Motor neuron (in vitro differentiated cells): ENCODE measurements at regions not wholly inside any gene's neighbourhood (a gene's known extent, or its start where the extent isn't known, plus 50 kb on each side); places are given as distances from the start of the nearest gene placed in this dataset.

Experiments used
- ATAC-seq, 8 experiments: fragments of 200-7000 bp; cut with Tn5 transposase; replicated peaks in 6 of 8; 2 replicates each; pipeline ENCODE4 v1.8.0; 2021; ENCODE audit warnings: mild to moderate bottlenecking in 8 of 8, moderate library complexity in 8 of 8
- H3K27ac ChIP-seq, 2 donors: fragments of 250-450 bp; sonication (Bioruptor Pico); 2 replicates each; pipeline ENCODE4 v1.9.0; 2021; ENCODE audit warnings: antibody characterized with exemption in 2 of 2, mild to moderate bottlenecking in 2 of 2, moderate library complexity in 1 of 2
- H3K4me1 ChIP-seq, 2 donors: fragments of 250-450 bp; sonication (Bioruptor Pico); replicated peaks in 1 of 2; 2 replicates each; pipeline ENCODE4 v1.6.1; 2021; ENCODE audit warnings: antibody characterized with exemption in 2 of 2, mild to moderate bottlenecking in 2 of 2, moderate library complexity in 1 of 2
- H3K4me3 ChIP-seq, 5 donors: fragments of 250-450 bp; sonication (Bioruptor Pico); 2 replicates each; pipeline ENCODE4 v1.9.0; 2021; ENCODE audit warnings: antibody characterized with exemption in 5 of 5, mild to moderate bottlenecking in 5 of 5, moderate library complexity in 4 of 5
- WGBS, 10 experiments: fragments of 450-650 bp; shearing (Covaris generic); methylation state at CpG; one replicate each; pipeline ENCODE4 v1.0.0; 2022; 5-methylcytosine and 5-hydroxymethylcytosine counted together
- in situ Hi-C, 9 experiments: fragments of 400-800 bp; cut with MboI; loops; one replicate each; pipeline ENCODE4 v1.15.0; 2021; ENCODE audit warnings: low sequenced_read_pairs in 9 of 9, low pct_unique_long_range_greater_than_20kb in 2 of 9; ENCODE audit not compliant: unreplicated experiment in 9 of 9

- ATAC-seq, result no peak
- 80 to 100% (median 93%) methylated on average over 1 to 8 of the region's 10 CpGs; no CpG with 5 or more reads in 1 of the 10 experiments for WGBS, 10 experiments
- Histone ChIP-seq H3K4me1 (no peaks in the 10 kb centered on the region), H3K4me3 (no peak overlapping the region), H3K27ac (no peak overlapping the region)
- in situ Hi-C loops, result no loop called here
These were observed 299.1 kb upstream of the PRDM1 start for GRCh38 chr6:105786890-105787655.

GRCh38 chr6:105786449-105786848 is 299.7 kb upstream of the PRDM1 start:
- H3K4me1 ChIP-seq, result no peaks in the 10 kb centered on the region
- no peak overlapping the region for H3K4me3 ChIP-seq
- in situ Hi-C loops, result no loop called here
- ATAC-seq, result no peak
- WGBS, 10 experiments, result 83 to 100% methylated on average over 1 of the region's 1 CpG; no CpG with 5 or more reads in 8 of the 10 experiments
- no peak overlapping the region for H3K27ac ChIP-seq

- no peaks in the 10 kb centered on the region for H3K4me1 ChIP-seq
- H3K27ac ChIP-seq, result no peak overlapping the region
- ATAC-seq, result no peak
- in situ Hi-C loops, result no loop called here
- 52 to 100% (median 87%) methylated on average over 1 to 4 of the region's 6 CpGs; no CpG with 5 or more reads in 1 of the 10 experiments for WGBS, 10 experiments
- no peak overlapping the region for H3K4me3 ChIP-seq
These were observed 300.9 kb upstream of the PRDM1 start for GRCh38 chr6:105785066-105785811.

GRCh38 chr6:105784179-105784578 is 302.0 kb upstream of the PRDM1 start:
- Histone ChIP-seq H3K27ac (no peak overlapping the region), H3K4me3 (no peak overlapping the region), H3K4me1 (no peaks in the 10 kb centered on the region)
- in situ Hi-C loops, result no loop called here
- WGBS, 10 experiments, result 25 to 75% (median 67%) methylated on average over 1 to 2 of the region's 2 CpGs; no CpG with 5 or more reads in 5 of the 10 experiments
- ATAC-seq, result no peak

- ATAC-seq, result no peak
- H3K27ac ChIP-seq, result no peak overlapping the region
- in situ Hi-C loops, result no loop called here
- 54 to 100% (median 81%) methylated on average over 1 to 8 of the region's 8 CpGs for WGBS, 10 experiments
- no peaks in the 10 kb centered on the region for H3K4me1 ChIP-seq
- H3K4me3 ChIP-seq, result no peak overlapping the region
These were observed 302.7 kb upstream of the PRDM1 start for GRCh38 chr6:105783333-105783935.

GRCh38 chr6:105781915-105782314 is 304.2 kb upstream of the PRDM1 start:
- H3K4me1 ChIP-seq, result no peaks in the 10 kb centered on the region
- no peak overlapping the region for H3K27ac ChIP-seq
- in situ Hi-C loops, result no loop called here
- 50 to 97% (median 82%) methylated on average over 2 to 3 of the region's 3 CpGs; no CpG with 5 or more reads in 1 of the 10 experiments for WGBS, 10 experiments
- no peak overlapping the region for H3K4me3 ChIP-seq
- no peak for ATAC-seq

- H3K27ac ChIP-seq, result no peak overlapping the region
- no peak for ATAC-seq
- H3K4me1 ChIP-seq, result no peaks in the 10 kb centered on the region
- no peak overlapping the region for H3K4me3 ChIP-seq
- in situ Hi-C loops, result no loop called here
- 50 to 100% (median 82%) methylated on average over 1 to 7 of the region's 7 CpGs; no CpG with 5 or more reads in 4 of the 10 experiments for WGBS, 10 experiments
These were observed 304.9 kb upstream of the PRDM1 start for GRCh38 chr6:105781248-105781647.

- ATAC-seq, result no peak
- in situ Hi-C loops, result no loop called here
- 77 to 99% (median 94%) methylated on average over 3 to 11 of the region's 12 CpGs; no CpG with 5 or more reads in 1 of the 10 experiments for WGBS, 10 experiments
- no peaks in the 10 kb centered on the region for H3K4me1 ChIP-seq
- H3K27ac ChIP-seq, result no peak overlapping the region
- H3K4me3 ChIP-seq, result no peak overlapping the region
These were observed 305.8 kb upstream of the PRDM1 start for GRCh38 chr6:105780146-105780860.

- in situ Hi-C loops, result no loop called here
- H3K4me3 ChIP-seq, result no peak overlapping the region
- ATAC-seq, result no peak
These were observed 307.0 kb upstream of the PRDM1 start for GRCh38 chr6:105779110-105779509.

GRCh38 chr6:105775095-105775494 is 311.0 kb upstream of the PRDM1 start:
- Histone ChIP-seq H3K4me3 (no peak overlapping the region), H3K4me1 (no peaks in the 10 kb centered on the region), H3K27ac (no peak overlapping the region)
- in situ Hi-C loops, result no loop called here
- ATAC-seq, result no peak
- WGBS, 10 experiments, result 25 to 100% (median 81%) methylated on average over 1 of the region's 1 CpG

More at GRCh38 chr6:105779110-105779509, 307.0 kb upstream of the PRDM1 start:
- Histone ChIP-seq H3K27ac (no peak overlapping the region), H3K4me1 (no peaks in the 10 kb centered on the region)
- WGBS, 10 experiments, result 7 to 95% (median 81%) methylated on average over 2 to 5 of the region's 5 CpGs; no CpG with 5 or more reads in 1 of the 10 experiments

GRCh38 chr6:105774247-105774646 is 311.9 kb upstream of the PRDM1 start:
- in situ Hi-C loops, result no loop called here
- no peak for ATAC-seq
- 50 to 100% (median 81%) methylated on average over 1 of the region's 1 CpG; no CpG with 5 or more reads in 2 of the 10 experiments for WGBS, 10 experiments

GRCh38 chr6:105771313-105771970 is 314.7 kb upstream of the PRDM1 start:
- WGBS, 10 experiments, result 0 to 100% (median 83%) methylated on average over 1 of the region's 1 CpG; no CpG with 5 or more reads in 5 of the 10 experiments
- Histone ChIP-seq H3K27ac (no peak overlapping the region), H3K4me3 (no peak overlapping the region), H3K4me1 (no peaks in the 10 kb centered on the region)
- ATAC-seq, result peak in 1 of 8 experiments; percentile 19
- in situ Hi-C loops, result no loop called here

More at GRCh38 chr6:105774247-105774646, 311.9 kb upstream of the PRDM1 start:
- Histone ChIP-seq H3K4me3 (no peak overlapping the region), H3K4me1 (no peaks in the 10 kb centered on the region), H3K27ac (no peak overlapping the region)
